ENCODE measurements at regions not wholly inside any gene's neighbourhood (a gene's known extent, or its start where the extent isn't known, plus 50 kb on each side); places are given as distances from the start of the nearest gene placed in this dataset.

GRCh38 chr5:58122157-58122556 lies 337.7 kb downstream of the PLK2 start:
- Mint-ChIP-seq H3K27ac (no peak overlapping the region), H3K4me3 (no peak overlapping the region), H3K9me3 (no peaks in the 10 kb centered on the region), H3K36me3 (ENCODE audit: low read depth) (no peaks in the 10 kb centered on the region), H3K4me1 (no peaks in the 10 kb centered on the region), H3K27me3 (no peaks in the 10 kb centered on the region)
- no peak for DNase-seq
- intact Hi-C loops (cut with micrococcal nuclease) = no loop called here

- Mint-ChIP-seq H3K36me3 (ENCODE audit: low read depth) (no peaks in the 10 kb centered on the region), H3K9me3 (no peaks in the 10 kb centered on the region), H3K27me3 (no peaks in the 10 kb centered on the region), H3K4me1 (no peaks in the 10 kb centered on the region), H3K4me3 (no peak overlapping the region), H3K27ac (no peak overlapping the region)
- intact Hi-C loops (cut with micrococcal nuclease) = no loop called here
- no peak for DNase-seq
Observed at GRCh38 chr5:58121391-58121790, 338.5 kb downstream of the PLK2 start.

GRCh38 chr5:58117542-58117941 lies 342.3 kb downstream of the PLK2 start:
- no peaks in the 10 kb centered on the region for H3K9me3 Mint-ChIP-seq
- H3K27me3 Mint-ChIP-seq = no peaks in the 10 kb centered on the region
- H3K36me3 Mint-ChIP-seq (ENCODE audit: low read depth) = no peaks in the 10 kb centered on the region
- H3K27ac Mint-ChIP-seq = no peak overlapping the region
- H3K4me3 Mint-ChIP-seq = no peak overlapping the region
- intact Hi-C loops (cut with micrococcal nuclease) = no loop called here
- H3K4me1 Mint-ChIP-seq = no peaks in the 10 kb centered on the region
- no peak for DNase-seq

DNA sequence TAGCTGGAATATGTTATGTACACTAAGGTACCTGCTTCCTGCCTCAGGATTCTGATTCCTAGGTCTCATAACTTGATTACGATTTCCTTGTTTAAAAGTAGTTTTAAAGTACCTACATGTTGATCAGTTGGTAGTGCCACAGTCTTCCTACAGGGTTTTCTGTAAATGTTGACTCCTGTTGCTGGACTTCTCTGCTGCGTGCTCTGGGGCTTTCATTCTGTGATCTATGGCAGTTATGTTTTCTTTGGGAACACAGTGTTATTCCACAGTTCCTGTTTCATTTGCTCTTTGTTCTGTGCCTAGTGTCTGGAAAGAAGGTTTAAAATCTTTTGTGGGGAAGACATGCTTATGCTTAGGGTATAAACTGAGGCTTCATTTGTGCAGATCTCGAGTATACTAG lies 343.5 kb downstream of the PLK2 start:
- DNase-seq = no peak
- H3K36me3 Mint-ChIP-seq (ENCODE audit: low read depth) = no peaks in the 10 kb centered on the region

GRCh38 chr5:58115811-58116210 lies 344.1 kb downstream of the PLK2 start:
- Mint-ChIP-seq H3K4me3 (no peak overlapping the region), H3K4me1 (no peaks in the 10 kb centered on the region), H3K9me3 (no peaks in the 10 kb centered on the region), H3K27me3 (no peaks in the 10 kb centered on the region), H3K27ac (no peak overlapping the region), H3K36me3 (ENCODE audit: low read depth) (no peaks in the 10 kb centered on the region)
- intact Hi-C loops (cut with micrococcal nuclease) = no loop called here
- DNase-seq = no peak

More for the DNA sequence above, 343.5 kb downstream of the PLK2 start:
- Mint-ChIP-seq H3K27me3 (no peaks in the 10 kb centered on the region), H3K4me3 (no peak overlapping the region), H3K27ac (no peak overlapping the region), H3K9me3 (no peaks in the 10 kb centered on the region), H3K4me1 (no peaks in the 10 kb centered on the region)
- intact Hi-C loops (cut with micrococcal nuclease) = no loop called here

- H3K27me3 Mint-ChIP-seq = no peaks in the 10 kb centered on the region
- intact Hi-C loops (cut with micrococcal nuclease) = no loop called here
- H3K4me1 Mint-ChIP-seq = no peaks in the 10 kb centered on the region
- no peak for DNase-seq
- no peak overlapping the region for H3K27ac Mint-ChIP-seq
- H3K4me3 Mint-ChIP-seq = no peak overlapping the region
- H3K36me3 Mint-ChIP-seq (ENCODE audit: low read depth) = no peaks in the 10 kb centered on the region
- no peaks in the 10 kb centered on the region for H3K9me3 Mint-ChIP-seq
Observed at GRCh38 chr5:58114324-58114723, 345.6 kb downstream of the PLK2 start.

- Mint-ChIP-seq H3K27me3 (no peaks in the 10 kb centered on the region), H3K4me1 (no peaks in the 10 kb centered on the region), H3K4me3 (no peak overlapping the region), H3K36me3 (ENCODE audit: low read depth) (no peaks in the 10 kb centered on the region), H3K9me3 (no peaks in the 10 kb centered on the region), H3K27ac (no peak overlapping the region)
- intact Hi-C loops (cut with micrococcal nuclease) = no loop called here
- DNase-seq = no peak
Observed at GRCh38 chr5:58113172-58113571, 346.7 kb downstream of the PLK2 start.

DNA sequence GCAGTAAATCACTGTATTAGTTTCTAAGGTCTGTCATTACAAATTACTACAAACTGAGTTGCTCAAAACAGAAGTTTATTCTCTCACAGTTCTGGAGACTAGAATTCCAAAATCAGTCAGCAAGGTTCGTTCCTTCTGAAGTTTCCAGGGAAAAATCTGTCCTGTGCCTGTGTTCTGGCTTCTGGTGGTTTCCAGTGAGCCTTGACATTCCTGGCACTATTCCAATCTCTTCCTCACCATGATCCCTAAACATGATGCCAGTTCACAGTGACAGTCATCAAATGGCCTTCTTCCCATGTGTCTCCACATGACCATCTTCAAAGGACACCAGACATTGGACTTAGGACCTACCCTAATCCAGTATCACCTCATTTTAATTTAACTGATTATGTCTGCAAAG lies 351.4 kb downstream of the PLK2 start:
- no peak overlapping the region for H3K4me3 Mint-ChIP-seq
- intact Hi-C loops (cut with micrococcal nuclease) = no loop called here
- H3K27me3 Mint-ChIP-seq = no peaks in the 10 kb centered on the region
- H3K27ac Mint-ChIP-seq = no peak overlapping the region
- no peak for DNase-seq
- H3K4me1 Mint-ChIP-seq = no peaks in the 10 kb centered on the region
- H3K9me3 Mint-ChIP-seq = no peaks in the 10 kb centered on the region
- H3K36me3 Mint-ChIP-seq (ENCODE audit: low read depth) = no peaks in the 10 kb centered on the region

- no peak for DNase-seq
- H3K36me3 Mint-ChIP-seq (ENCODE audit: low read depth) = no peaks in the 10 kb centered on the region
Observed at GRCh38 chr5:58107704-58108103, 352.2 kb downstream of the PLK2 start.

GRCh38 chr5:58106754-58107410 lies 353.0 kb downstream of the PLK2 start:
- H3K4me3 Mint-ChIP-seq = no peak overlapping the region
- H3K27ac Mint-ChIP-seq = no peak overlapping the region
- no peaks in the 10 kb centered on the region for H3K4me1 Mint-ChIP-seq
- H3K36me3 Mint-ChIP-seq (ENCODE audit: low read depth) = no peaks in the 10 kb centered on the region
- no peak for DNase-seq
- intact Hi-C loops (cut with micrococcal nuclease) = no loop called here
- H3K9me3 Mint-ChIP-seq = no peaks in the 10 kb centered on the region
- H3K27me3 Mint-ChIP-seq = no peaks in the 10 kb centered on the region

More at GRCh38 chr5:58107704-58108103, 352.2 kb downstream of the PLK2 start:
- intact Hi-C loops (cut with micrococcal nuclease) = no loop called here
- Mint-ChIP-seq H3K27ac (no peak overlapping the region), H3K27me3 (no peaks in the 10 kb centered on the region), H3K9me3 (no peaks in the 10 kb centered on the region), H3K4me1 (no peaks in the 10 kb centered on the region), H3K4me3 (no peak overlapping the region)

DNA sequence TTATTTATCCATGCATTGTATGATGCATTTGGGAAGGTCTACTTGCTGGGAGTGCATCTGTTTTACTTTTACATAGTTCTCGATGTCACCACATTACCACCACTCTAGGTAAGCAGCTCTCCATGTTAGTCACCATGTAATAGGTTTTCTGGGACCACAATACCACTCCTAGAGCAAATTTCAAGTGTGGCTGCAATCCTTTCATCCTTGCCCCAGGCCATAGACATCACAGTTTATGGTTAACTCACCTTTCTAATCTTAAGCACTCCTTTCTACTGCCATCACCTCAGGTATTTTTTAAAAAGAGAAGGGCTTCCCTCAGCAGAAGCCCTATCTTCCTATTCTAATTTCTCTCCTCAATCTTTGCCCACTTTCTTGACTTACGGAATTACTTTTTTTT lies 354.1 kb downstream of the PLK2 start:
- no peak for DNase-seq
- intact Hi-C loops (cut with micrococcal nuclease) = no loop called here
- H3K4me3 Mint-ChIP-seq = no peak overlapping the region
- no peaks in the 10 kb centered on the region for H3K27me3 Mint-ChIP-seq
- no peak overlapping the region for H3K27ac Mint-ChIP-seq
- H3K36me3 Mint-ChIP-seq (ENCODE audit: low read depth) = no peaks in the 10 kb centered on the region
- no peaks in the 10 kb centered on the region for H3K9me3 Mint-ChIP-seq
- no peaks in the 10 kb centered on the region for H3K4me1 Mint-ChIP-seq

DNA sequence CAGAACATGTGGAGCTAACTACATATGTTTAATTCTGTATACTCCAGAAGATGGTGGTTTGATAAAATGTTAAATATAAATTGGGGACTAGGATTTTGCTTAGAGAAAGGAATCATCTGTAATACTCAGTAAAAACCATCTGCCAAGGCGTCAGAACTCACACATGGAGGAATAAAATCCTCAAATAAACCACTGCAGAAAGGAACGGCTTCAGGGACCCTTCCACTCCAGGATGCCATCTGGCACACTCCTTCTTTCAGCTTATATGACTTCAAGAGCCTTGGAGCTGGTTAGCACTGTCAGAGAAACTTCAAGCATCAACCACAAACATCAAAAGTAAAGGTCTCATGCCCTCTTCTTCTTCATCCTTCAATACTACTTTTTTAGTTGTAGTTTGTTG lies 360.6 kb downstream of the PLK2 start:
- H3K27me3 Mint-ChIP-seq = no peaks in the 10 kb centered on the region
- no peaks in the 10 kb centered on the region for H3K4me1 Mint-ChIP-seq
- intact Hi-C loops (cut with micrococcal nuclease) = no loop called here
- no peak for DNase-seq
- peaks cover 3% of the 10 kb centered on the region for H3K9me3 Mint-ChIP-seq
- no peak overlapping the region for H3K27ac Mint-ChIP-seq
- no peak overlapping the region for H3K4me3 Mint-ChIP-seq
- H3K36me3 Mint-ChIP-seq (ENCODE audit: low read depth) = no peaks in the 10 kb centered on the region

- peak; percentile 61 for DNase-seq
- Mint-ChIP-seq H3K36me3 (ENCODE audit: low read depth) (no peaks in the 10 kb centered on the region), H3K27ac (no peak overlapping the region), H3K27me3 (no peaks in the 10 kb centered on the region), H3K4me1 (no peaks in the 10 kb centered on the region), H3K4me3 (no peak overlapping the region), H3K9me3 (peaks cover 3% of the 10 kb centered on the region)
- intact Hi-C loops (cut with micrococcal nuclease) = no loop called here
Observed at GRCh38 chr5:58094031-58094430, 365.9 kb downstream of the PLK2 start.

GRCh38 chr5:58090704-58091103 lies 369.2 kb downstream of the PLK2 start:
- Mint-ChIP-seq H3K4me1 (no peaks in the 10 kb centered on the region), H3K4me3 (no peak overlapping the region), H3K27me3 (no peaks in the 10 kb centered on the region), H3K36me3 (ENCODE audit: low read depth) (no peaks in the 10 kb centered on the region), H3K9me3 (no peaks in the 10 kb centered on the region), H3K27ac (no peak overlapping the region)
- no peak for DNase-seq
- intact Hi-C loops (cut with micrococcal nuclease) = no loop called here

GRCh38 chr5:58088941-58089340 lies 370.9 kb downstream of the PLK2 start:
- H3K4me3 Mint-ChIP-seq = no peak overlapping the region
- intact Hi-C loops (cut with micrococcal nuclease) = no loop called here

More at GRCh38 chr5:58088941-58089340, 370.9 kb downstream of the PLK2 start:
- Mint-ChIP-seq H3K36me3 (ENCODE audit: low read depth) (no peaks in the 10 kb centered on the region), H3K27ac (no peak overlapping the region), H3K9me3 (no peaks in the 10 kb centered on the region), H3K27me3 (no peaks in the 10 kb centered on the region), H3K4me1 (no peaks in the 10 kb centered on the region)
- no peak for DNase-seq

All from activated CD4-positive, alpha-beta T cell treated with anti-CD3 and anti-CD28 coated beads, Interleukin-2, amount 10 ng/mL, durations not matched to agents 24 days and 14 days (primary cell).